Peyer's patch (tissue), 4 donors: ENCODE measurements at regions not wholly inside any gene's neighbourhood (a gene's known extent, or its start where the extent isn't known, plus 50 kb on each side); places are given as distances from the start of the nearest gene placed in this dataset.

Experiments used
- CTCF ChIP-seq, 6 experiments: fragments of 450-650 bp in 4 of 6; fragments of 200-600 bp in 2 of 6; sonication (generic) in 1 of 6; IDR thresholded peaks; one replicate each; pipeline ENCODE4 v1.5.1; 2017 to 2019; ENCODE audit warnings: antibody characterized with exemption in 6 of 6, mild to moderate bottlenecking in 3 of 6, moderate library complexity in 1 of 6
- POLR2A ChIP-seq, 2 donors: fragments of 450-650 bp; IDR thresholded peaks; one replicate each; pipeline ENCODE4 v1.5.1; 2017; ENCODE audit warnings: antibody characterized with exemption in 2 of 2, mild to moderate bottlenecking in 2 of 2, moderate library complexity in 2 of 2

DNA sequence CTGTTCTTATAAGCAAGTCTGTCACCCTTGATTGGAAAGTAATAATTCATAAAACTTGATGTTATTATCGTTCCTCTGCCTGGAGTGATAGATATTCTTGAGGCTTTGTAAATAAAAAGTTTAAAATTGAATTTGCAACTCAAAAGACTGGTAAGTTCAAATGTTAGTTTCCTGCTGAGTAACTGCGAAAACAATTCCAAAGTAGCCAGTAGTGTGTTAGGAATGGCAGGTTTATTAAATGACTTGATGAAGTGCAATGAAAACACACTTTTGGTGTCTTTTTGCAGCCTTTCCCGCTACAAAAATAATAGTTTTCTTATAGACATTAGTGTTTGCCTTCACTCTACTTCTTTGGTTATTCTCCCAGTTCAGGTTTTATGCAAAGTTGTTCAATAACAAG is 299.3 kb downstream of the DLEU7 start:
- TF ChIP-seq CTCF (IDR thresholded peaks at IDR 0.05) (no peak), POLR2A (IDR thresholded peaks at IDR 0.05) (no peak)
